ENCODE measurements at regions not wholly inside any gene's neighbourhood (a gene's known extent, or its start where the extent isn't known, plus 50 kb on each side); places are given as distances from the start of the nearest gene placed in this dataset.

- TF ChIP-seq, protein P1, sequence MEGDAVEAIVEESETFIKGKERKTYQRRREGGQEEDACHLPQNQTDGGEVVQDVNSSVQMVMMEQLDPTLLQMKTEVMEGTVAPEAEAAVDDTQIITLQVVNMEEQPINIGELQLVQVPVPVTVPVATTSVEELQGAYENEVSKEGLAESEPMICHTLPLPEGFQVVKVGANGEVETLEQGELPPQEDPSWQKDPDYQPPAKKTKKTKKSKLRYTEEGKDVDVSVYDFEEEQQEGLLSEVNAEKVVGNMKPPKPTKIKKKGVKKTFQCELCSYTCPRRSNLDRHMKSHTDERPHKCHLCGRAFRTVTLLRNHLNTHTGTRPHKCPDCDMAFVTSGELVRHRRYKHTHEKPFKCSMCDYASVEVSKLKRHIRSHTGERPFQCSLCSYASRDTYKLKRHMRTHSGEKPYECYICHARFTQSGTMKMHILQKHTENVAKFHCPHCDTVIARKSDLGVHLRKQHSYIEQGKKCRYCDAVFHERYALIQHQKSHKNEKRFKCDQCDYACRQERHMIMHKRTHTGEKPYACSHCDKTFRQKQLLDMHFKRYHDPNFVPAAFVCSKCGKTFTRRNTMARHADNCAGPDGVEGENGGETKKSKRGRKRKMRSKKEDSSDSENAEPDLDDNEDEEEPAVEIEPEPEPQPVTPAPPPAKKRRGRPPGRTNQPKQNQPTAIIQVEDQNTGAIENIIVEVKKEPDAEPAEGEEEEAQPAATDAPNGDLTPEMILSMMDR (IDR thresholded peaks at IDR 0.05; ENCODE audit: insufficient read depth, low read depth, low read length) = no peak
- TF ChIP-seq EZH2 (IDR thresholded peaks at IDR 0.05; ENCODE audit: insufficient read depth, low read length) = no peak
Observed at GRCh38 chr16:86986809-86987487, 330.2 kb downstream of the C16orf95 start.

All from astrocyte (in vitro differentiated cells and primary cell).